ENCODE measurements at regions not wholly inside any gene's neighbourhood (a gene's known extent, or its start where the extent isn't known, plus 50 kb on each side); places are given as distances from the start of the nearest gene placed in this dataset.

DNA sequence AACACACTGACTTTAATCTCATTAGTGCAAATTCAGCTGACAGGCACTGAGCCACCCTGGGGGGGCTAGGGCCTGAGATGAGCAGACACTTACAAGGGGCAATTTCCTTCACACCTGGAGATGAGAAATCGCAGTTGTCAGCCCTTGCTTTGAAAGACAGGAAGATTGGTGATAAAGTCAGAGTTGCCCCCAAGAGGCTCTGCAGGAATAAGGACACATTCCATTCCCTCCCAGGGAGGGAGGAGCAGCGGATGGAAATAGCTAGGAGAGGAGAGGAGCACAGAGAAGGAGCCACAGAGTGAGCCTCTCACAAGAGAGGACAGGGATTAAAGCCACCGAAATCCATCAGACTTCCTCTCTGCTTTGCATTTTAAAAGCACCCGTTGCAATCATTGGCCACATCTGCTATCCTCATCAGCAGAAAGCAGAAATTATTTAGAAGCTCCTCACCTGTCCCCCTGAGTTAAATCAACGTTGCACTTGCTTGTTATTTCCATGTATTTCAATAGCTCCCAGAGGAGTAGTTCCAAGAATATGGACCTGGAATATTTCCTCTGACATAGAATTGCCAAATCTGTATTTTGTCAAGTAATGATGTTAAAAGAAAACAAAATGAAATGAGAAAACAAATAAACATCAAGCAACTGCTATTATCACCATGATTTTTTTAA, 213.7 kb downstream of the BARX2 start:
- no peaks in the 10 kb centered on the region for H3K9me3 ChIP-seq (replicated peaks in 1 of 2; ENCODE audit: control insufficient read depth in 2 of 2, insufficient read depth in 1 of 2, low read depth in 1 of 2, low read length in 2 of 2)
- no peak overlapping the region for H3K9ac ChIP-seq (ENCODE audit: low read depth, low read length, poor library complexity)
- H3K14ac ChIP-seq (ENCODE audit: low read length), result no peak overlapping the region
- no peaks in the 10 kb centered on the region for H3K36me3 ChIP-seq (replicated peaks in 1 of 2; ENCODE audit: control insufficient read depth in 2 of 2, insufficient read depth in 2 of 2, low read length in 2 of 2)
- no peaks in the 10 kb centered on the region for H3K27me3 ChIP-seq (ENCODE audit: control insufficient read depth in 3 of 3, insufficient read depth in 3 of 3, low read depth in 1 of 3, low read length in 3 of 3)
- H2BK5ac ChIP-seq (ENCODE audit: low read length), result no peak overlapping the region
- H3K4me2 ChIP-seq (ENCODE audit: insufficient read depth, low read length, poor library complexity, severe bottlenecking), result no peak overlapping the region
- no peak overlapping the region for H2BK12ac ChIP-seq (ENCODE audit: low read length)
- H3K4me3 ChIP-seq (ENCODE audit: low read length in 2 of 2), result no peak overlapping the region
- H3K18ac ChIP-seq (ENCODE audit: low read length), result no peak overlapping the region
- H3K4ac ChIP-seq (ENCODE audit: low read length), result no peak overlapping the region
- no peak overlapping the region for H2AFZ ChIP-seq (ENCODE audit: low read length)
- H2BK15ac ChIP-seq (ENCODE audit: low read length), result no peak overlapping the region
- H3K79me1 ChIP-seq (ENCODE audit: low read depth, low read length), result no peaks in the 10 kb centered on the region
- no peak overlapping the region for H4K91ac ChIP-seq (ENCODE audit: low read depth, low read length, poor library complexity)
- no peak overlapping the region for H4K8ac ChIP-seq (ENCODE audit: low read depth, low read length)
- peaks cover 0 to 4% of the 10 kb centered on the region in 2 donors for H3K4me1 ChIP-seq (ENCODE audit: control insufficient read depth in 2 of 2, insufficient read depth in 1 of 2, low read depth in 1 of 2, low read length in 2 of 2)
- no peak overlapping the region for H2AK5ac ChIP-seq (ENCODE audit: low read depth, low read length)
- WGBS, 2 donors (ENCODE audit: extremely low coverage in 2 of 2, insufficient read length in 2 of 2, insufficient replicate concordance in 1 of 2), result no CpG with 5 or more reads among the region's 5 CpGs
- H3K27ac ChIP-seq (replicated peaks; ENCODE audit: low read length), result no peak overlapping the region
- DNase-seq (ENCODE audit: low spot score), result no peak
- no peak overlapping the region for H3K23ac ChIP-seq (ENCODE audit: low read depth, low read length, poor library complexity)
- no peak overlapping the region for H2BK120ac ChIP-seq (ENCODE audit: low read depth, low read length)

DNA sequence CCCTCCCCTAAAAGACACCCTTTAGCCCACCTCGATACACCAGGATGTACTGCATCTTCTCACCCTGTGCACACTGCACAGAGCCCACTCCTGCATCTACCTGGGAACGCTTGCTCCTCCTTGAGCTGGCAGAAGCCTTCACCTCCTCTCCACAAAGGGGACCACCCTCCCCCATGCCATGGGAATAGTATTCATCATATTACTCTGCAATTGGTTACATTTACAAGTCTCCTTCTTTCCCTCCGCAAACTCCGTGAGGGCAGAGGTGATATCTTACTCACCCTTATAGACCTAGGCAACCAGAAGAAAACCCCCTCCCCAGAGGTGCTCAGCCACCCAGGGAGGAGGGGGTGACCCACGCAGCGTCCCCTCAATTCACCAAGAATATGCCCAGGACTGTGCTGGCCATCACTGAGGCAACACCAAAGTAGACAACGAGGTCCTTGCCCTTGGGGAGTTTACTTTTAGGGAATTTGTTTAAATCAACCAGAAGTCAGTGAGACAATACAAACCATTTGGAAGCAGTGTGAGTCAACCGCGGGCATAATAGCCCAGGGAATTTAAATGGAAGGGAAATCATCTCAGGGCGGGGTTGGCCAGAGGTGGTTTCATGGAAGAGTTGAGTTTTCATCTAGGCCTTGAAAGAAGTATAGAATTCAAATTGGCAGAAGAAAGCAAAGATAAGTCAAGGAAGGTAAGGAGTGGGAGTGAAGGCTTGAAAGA, 214.5 kb downstream of the BARX2 start:
- Histone ChIP-seq H2BK5ac (ENCODE audit: low read length) (no peak overlapping the region), H3K4me3 (ENCODE audit: low read length in 2 of 2) (no peak overlapping the region), H3K79me1 (ENCODE audit: low read depth, low read length) (no peaks in the 10 kb centered on the region), H2AK5ac (ENCODE audit: low read depth, low read length) (no peak overlapping the region), H3K36me3 (replicated peaks in 1 of 2; ENCODE audit: control insufficient read depth in 2 of 2, insufficient read depth in 2 of 2, low read length in 2 of 2) (no peaks in the 10 kb centered on the region), H3K4me1 (ENCODE audit: control insufficient read depth in 2 of 2, insufficient read depth in 1 of 2, low read depth in 1 of 2, low read length in 2 of 2) (peaks cover 0 to 6% of the 10 kb centered on the region in 2 donors), H2BK15ac (ENCODE audit: low read length) (no peak overlapping the region), H3K27me3 (ENCODE audit: control insufficient read depth in 3 of 3, insufficient read depth in 3 of 3, low read depth in 1 of 3, low read length in 3 of 3) (no peaks in the 10 kb centered on the region), H3K27ac (replicated peaks; ENCODE audit: low read length) (no peak overlapping the region), H4K8ac (ENCODE audit: low read depth, low read length) (no peak overlapping the region), H3K14ac (ENCODE audit: low read length) (peak overlapping the region; percentile 33), H2BK120ac (ENCODE audit: low read depth, low read length) (no peak overlapping the region), H3K9ac (ENCODE audit: low read depth, low read length, poor library complexity) (no peak overlapping the region), H2AFZ (ENCODE audit: low read length) (no peak overlapping the region), H3K9me3 (replicated peaks in 1 of 2; ENCODE audit: control insufficient read depth in 2 of 2, insufficient read depth in 1 of 2, low read depth in 1 of 2, low read length in 2 of 2) (no peaks in the 10 kb centered on the region), H3K18ac (ENCODE audit: low read length) (peak overlapping the region; percentile 81), H3K4ac (ENCODE audit: low read length) (no peak overlapping the region), H3K4me2 (ENCODE audit: insufficient read depth, low read length, poor library complexity, severe bottlenecking) (no peak overlapping the region), H2BK12ac (ENCODE audit: low read length) (no peak overlapping the region), H4K91ac (ENCODE audit: low read depth, low read length, poor library complexity) (no peak overlapping the region), H3K23ac (ENCODE audit: low read depth, low read length, poor library complexity) (no peak overlapping the region)
- DNase-seq (ENCODE audit: low spot score), result no peak
- WGBS, 2 donors (ENCODE audit: extremely low coverage in 2 of 2, insufficient read length in 2 of 2, insufficient replicate concordance in 1 of 2), result no CpG with 5 or more reads among the region's 10 CpGs

- H4K8ac ChIP-seq (ENCODE audit: low read depth, low read length), result no peak overlapping the region
- H3K4ac ChIP-seq (ENCODE audit: low read length), result no peak overlapping the region
- H2BK12ac ChIP-seq (ENCODE audit: low read length), result no peak overlapping the region
- no peak overlapping the region for H2BK5ac ChIP-seq (ENCODE audit: low read length)
- no peak overlapping the region for H4K91ac ChIP-seq (ENCODE audit: low read depth, low read length, poor library complexity)
- no peaks in the 10 kb centered on the region for H3K79me1 ChIP-seq (ENCODE audit: low read depth, low read length)
- H3K4me3 ChIP-seq (ENCODE audit: low read length in 2 of 2), result no peak overlapping the region
- H2BK15ac ChIP-seq (ENCODE audit: low read length), result no peak overlapping the region
- H2BK120ac ChIP-seq (ENCODE audit: low read depth, low read length), result no peak overlapping the region
- H3K27ac ChIP-seq (replicated peaks; ENCODE audit: low read length), result no peak overlapping the region
- no peaks in the 10 kb centered on the region for H3K27me3 ChIP-seq (ENCODE audit: control insufficient read depth in 3 of 3, insufficient read depth in 3 of 3, low read depth in 1 of 3, low read length in 3 of 3)
- H3K9me3 ChIP-seq (replicated peaks in 1 of 2; ENCODE audit: control insufficient read depth in 2 of 2, insufficient read depth in 1 of 2, low read depth in 1 of 2, low read length in 2 of 2), result no peaks in the 10 kb centered on the region
- WGBS, 2 donors (ENCODE audit: extremely low coverage in 2 of 2, insufficient read length in 2 of 2, insufficient replicate concordance in 1 of 2), result no CpG with 5 or more reads among the region's 9 CpGs
- H3K36me3 ChIP-seq (replicated peaks in 1 of 2; ENCODE audit: control insufficient read depth in 2 of 2, insufficient read depth in 2 of 2, low read length in 2 of 2), result no peaks in the 10 kb centered on the region
- no peak overlapping the region for H3K23ac ChIP-seq (ENCODE audit: low read depth, low read length, poor library complexity)
- no peak overlapping the region for H3K18ac ChIP-seq (ENCODE audit: low read length)
- peaks cover 0 to 6% of the 10 kb centered on the region in 2 donors for H3K4me1 ChIP-seq (ENCODE audit: control insufficient read depth in 2 of 2, insufficient read depth in 1 of 2, low read depth in 1 of 2, low read length in 2 of 2)
- H3K14ac ChIP-seq (ENCODE audit: low read length), result no peak overlapping the region
- H2AK5ac ChIP-seq (ENCODE audit: low read depth, low read length), result no peak overlapping the region
- H2AFZ ChIP-seq (ENCODE audit: low read length), result no peak overlapping the region
- no peak for DNase-seq (ENCODE audit: low spot score)
- H3K9ac ChIP-seq (ENCODE audit: low read depth, low read length, poor library complexity), result no peak overlapping the region
- no peak overlapping the region for H3K4me2 ChIP-seq (ENCODE audit: insufficient read depth, low read length, poor library complexity, severe bottlenecking)
Measured at GRCh38 chr11:129590753-129591475, 215.3 kb downstream of the BARX2 start.

GRCh38 chr11:129591527-129591926, 215.9 kb downstream of the BARX2 start:
- H3K9ac ChIP-seq (ENCODE audit: low read depth, low read length, poor library complexity), result no peak overlapping the region
- no peak overlapping the region for H3K4me2 ChIP-seq (ENCODE audit: insufficient read depth, low read length, poor library complexity, severe bottlenecking)
- H3K14ac ChIP-seq (ENCODE audit: low read length), result no peak overlapping the region
- no CpG with 5 or more reads among the region's 2 CpGs for WGBS, 2 donors (ENCODE audit: extremely low coverage in 2 of 2, insufficient read length in 2 of 2, insufficient replicate concordance in 1 of 2)
- no peak overlapping the region for H2BK15ac ChIP-seq (ENCODE audit: low read length)
- no peaks in the 10 kb centered on the region for H3K79me1 ChIP-seq (ENCODE audit: low read depth, low read length)
- H4K91ac ChIP-seq (ENCODE audit: low read depth, low read length, poor library complexity), result no peak overlapping the region
- no peak overlapping the region for H3K4me3 ChIP-seq (ENCODE audit: low read length in 2 of 2)
- no peak overlapping the region for H4K8ac ChIP-seq (ENCODE audit: low read depth, low read length)
- no peak for DNase-seq (ENCODE audit: low spot score)
- H3K4me1 ChIP-seq (ENCODE audit: control insufficient read depth in 2 of 2, insufficient read depth in 1 of 2, low read depth in 1 of 2, low read length in 2 of 2), result peaks cover 0 to 6% of the 10 kb centered on the region in 2 donors
- no peak overlapping the region for H3K4ac ChIP-seq (ENCODE audit: low read length)
- H2BK120ac ChIP-seq (ENCODE audit: low read depth, low read length), result no peak overlapping the region
- H2BK12ac ChIP-seq (ENCODE audit: low read length), result no peak overlapping the region
- no peaks in the 10 kb centered on the region for H3K27me3 ChIP-seq (ENCODE audit: control insufficient read depth in 3 of 3, insufficient read depth in 3 of 3, low read depth in 1 of 3, low read length in 3 of 3)
- H3K18ac ChIP-seq (ENCODE audit: low read length), result no peak overlapping the region
- no peak overlapping the region for H3K27ac ChIP-seq (replicated peaks; ENCODE audit: low read length)
- H3K36me3 ChIP-seq (replicated peaks in 1 of 2; ENCODE audit: control insufficient read depth in 2 of 2, insufficient read depth in 2 of 2, low read length in 2 of 2), result no peaks in the 10 kb centered on the region
- no peaks in the 10 kb centered on the region for H3K9me3 ChIP-seq (replicated peaks in 1 of 2; ENCODE audit: control insufficient read depth in 2 of 2, insufficient read depth in 1 of 2, low read depth in 1 of 2, low read length in 2 of 2)
- H2AK5ac ChIP-seq (ENCODE audit: low read depth, low read length), result no peak overlapping the region
- no peak overlapping the region for H2BK5ac ChIP-seq (ENCODE audit: low read length)
- no peak overlapping the region for H2AFZ ChIP-seq (ENCODE audit: low read length)
- H3K23ac ChIP-seq (ENCODE audit: low read depth, low read length, poor library complexity), result no peak overlapping the region
